ENCODE measurements at regions not wholly inside any gene's neighbourhood (a gene's known extent, or its start where the extent isn't known, plus 50 kb on each side); places are given as distances from the start of the nearest gene placed in this dataset.

GRCh38 chr19:29309637-29310036 is 96.7 kb upstream of the UQCRFS1 start:
- DNase-seq, result no peak
- TF ChIP-seq POLR2A (IDR thresholded peaks at IDR 0.05) (no peak), CTCF (IDR thresholded peaks at IDR 0.05) (no peak)
- intact Hi-C loops (cut with DNase I; ENCODE audit: low total_unique reads), result no loop called here
- no peaks in the 10 kb centered on the region for H3K9me3 ChIP-seq
- H3K4me1 ChIP-seq, result no peaks in the 10 kb centered on the region
- H3K4me3 ChIP-seq, result no peak overlapping the region
- H3K27me3 ChIP-seq, result no peaks in the 10 kb centered on the region
- H3K27ac ChIP-seq, result no peak overlapping the region
- H3K36me3 ChIP-seq, result no peaks in the 10 kb centered on the region

GRCh38 chr19:29311191-29311790 is 98.3 kb upstream of the UQCRFS1 start:
- Histone ChIP-seq H3K27me3 (no peaks in the 10 kb centered on the region), H3K36me3 (no peaks in the 10 kb centered on the region), H3K9me3 (no peaks in the 10 kb centered on the region), H3K4me1 (no peaks in the 10 kb centered on the region), H3K27ac (no peak overlapping the region), H3K4me3 (no peak overlapping the region)
- intact Hi-C loops (cut with DNase I; ENCODE audit: low total_unique reads), result no loop called here
- DNase-seq, result no peak
- TF ChIP-seq CTCF (IDR thresholded peaks at IDR 0.05), result no peak
- TF ChIP-seq POLR2A (IDR thresholded peaks at IDR 0.05), result no peak

- Histone ChIP-seq H3K27me3 (no peaks in the 10 kb centered on the region), H3K27ac (no peak overlapping the region), H3K9me3 (no peaks in the 10 kb centered on the region), H3K36me3 (no peaks in the 10 kb centered on the region), H3K4me3 (no peak overlapping the region), H3K4me1 (no peaks in the 10 kb centered on the region)
- no peak for DNase-seq
- intact Hi-C loops (cut with DNase I; ENCODE audit: low total_unique reads), result no loop called here
- no peak for TF ChIP-seq POLR2A (IDR thresholded peaks at IDR 0.05)
- no peak for TF ChIP-seq CTCF (IDR thresholded peaks at IDR 0.05)
These were observed 102.7 kb upstream of the UQCRFS1 start for GRCh38 chr19:29315556-29316190.

- DNase-seq, result no peak
- no peak overlapping the region for H3K27ac ChIP-seq
- no peaks in the 10 kb centered on the region for H3K4me1 ChIP-seq
- intact Hi-C loops (cut with DNase I; ENCODE audit: low total_unique reads), result no loop called here
- H3K4me3 ChIP-seq, result no peak overlapping the region
- no peaks in the 10 kb centered on the region for H3K27me3 ChIP-seq
- no peaks in the 10 kb centered on the region for H3K9me3 ChIP-seq
- H3K36me3 ChIP-seq, result no peaks in the 10 kb centered on the region
- TF ChIP-seq CTCF (IDR thresholded peaks at IDR 0.05), result no peak
- no peak for TF ChIP-seq POLR2A (IDR thresholded peaks at IDR 0.05)
These were observed 105.6 kb upstream of the UQCRFS1 start for GRCh38 chr19:29318581-29318980.

GRCh38 chr19:29320086-29320485 is 107.1 kb upstream of the UQCRFS1 start:
- no peak for DNase-seq
- intact Hi-C loops (cut with DNase I; ENCODE audit: low total_unique reads), result no loop called here
- no peaks in the 10 kb centered on the region for H3K27me3 ChIP-seq
- H3K9me3 ChIP-seq, result no peaks in the 10 kb centered on the region
- no peak overlapping the region for H3K4me3 ChIP-seq
- no peak for TF ChIP-seq CTCF (IDR thresholded peaks at IDR 0.05)
- no peak for TF ChIP-seq POLR2A (IDR thresholded peaks at IDR 0.05)
- H3K27ac ChIP-seq, result no peak overlapping the region
- H3K4me1 ChIP-seq, result no peaks in the 10 kb centered on the region
- no peaks in the 10 kb centered on the region for H3K36me3 ChIP-seq
